HG02870 (cell line): ENCODE measurements at regions not wholly inside any gene's neighbourhood (a gene's known extent, or its start where the extent isn't known, plus 50 kb on each side); places are given as distances from the start of the nearest gene placed in this dataset.

ENCODE experiments used
- ATAC-seq: cut with Tn5 transposase; IDR thresholded peaks from one replicate; pipeline ENCODE4 v1.9.1; 2021; ENCODE audit warnings: mild to moderate bottlenecking, moderate library complexity; ENCODE audit not compliant: unreplicated experiment

DNA sequence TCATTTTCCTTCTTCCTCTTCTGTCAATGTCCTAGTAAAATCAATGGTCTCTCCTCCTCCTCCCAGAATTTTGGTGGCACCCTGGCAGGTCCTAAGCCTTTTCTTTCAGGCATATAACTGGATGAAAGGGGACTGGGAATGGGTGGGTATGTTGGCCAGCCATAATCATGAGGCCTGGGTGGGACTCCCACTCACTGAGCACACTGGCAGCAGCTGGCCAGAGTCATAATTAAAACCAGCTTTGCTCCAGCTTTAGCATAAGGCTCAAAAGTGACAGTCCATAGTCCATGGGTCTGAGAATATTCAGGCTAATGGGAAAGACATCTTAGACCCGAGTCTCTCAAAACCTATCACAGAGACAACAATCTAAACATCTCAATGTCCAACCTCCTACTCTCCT is 190.0 kb upstream of the BTBD3 start:
- no peak for ATAC-seq

DNA sequence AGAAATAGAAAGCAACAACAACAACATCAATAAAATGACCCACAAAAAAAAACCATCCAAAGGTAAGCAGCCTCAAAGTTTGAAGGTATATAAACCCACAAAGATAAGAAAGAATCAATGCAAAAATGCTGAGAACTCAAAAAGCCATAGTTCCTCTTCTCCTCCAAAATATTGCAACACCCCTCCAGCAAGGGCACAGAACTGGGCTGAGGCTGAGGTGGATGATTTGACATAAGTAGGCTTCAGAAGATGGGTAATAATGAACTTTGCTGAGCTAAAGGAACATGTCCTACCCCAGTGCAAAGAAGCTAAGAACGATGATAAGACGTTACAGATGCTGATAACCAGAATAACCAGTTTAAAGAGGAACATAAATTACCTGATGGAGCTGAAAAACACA is 188.8 kb upstream of the BTBD3 start:
- no peak for ATAC-seq

GRCh38 chr20:11729806-11730205 is 187.9 kb upstream of the BTBD3 start:
- ATAC-seq, result no peak

GRCh38 chr20:11734431-11734830 is 183.3 kb upstream of the BTBD3 start:
- no peak for ATAC-seq

DNA sequence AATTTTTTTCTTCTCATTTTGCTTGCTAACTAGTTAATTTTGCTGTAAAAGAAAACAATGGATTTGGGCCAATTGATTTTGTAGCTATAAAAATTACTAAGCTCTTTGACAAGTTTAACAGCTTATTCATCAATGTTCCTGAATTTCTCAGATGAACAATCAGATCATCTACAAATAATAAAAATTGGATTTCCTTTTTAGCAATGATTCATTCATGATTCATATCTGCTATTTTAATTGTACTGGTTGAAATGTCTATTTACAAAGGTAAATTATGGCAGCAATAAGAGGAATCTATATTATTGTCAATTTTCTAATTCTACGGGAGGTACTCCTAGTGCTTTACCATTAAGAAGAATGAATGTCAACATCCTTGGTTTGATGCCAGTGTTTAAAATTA is 178.8 kb upstream of the BTBD3 start:
- ATAC-seq, result no peak

DNA sequence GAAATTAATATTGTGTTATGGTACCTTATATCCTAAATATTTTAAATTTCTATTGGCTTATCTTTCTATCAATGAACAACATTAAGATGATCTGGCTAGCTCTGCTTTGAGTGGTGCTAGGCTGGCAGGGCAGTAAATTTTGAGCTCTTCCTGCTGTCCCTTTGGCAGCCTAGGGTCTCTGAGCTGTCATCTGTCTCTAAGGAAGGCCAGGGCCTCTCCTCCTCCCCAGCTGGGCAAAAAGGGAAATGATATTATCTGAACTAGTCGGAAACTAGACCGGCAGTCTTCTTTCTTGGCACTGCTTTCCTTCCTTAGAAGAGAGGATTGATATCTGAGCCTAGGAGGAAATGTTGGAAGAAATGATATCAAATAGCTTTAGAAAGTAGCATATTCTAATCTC is 176.7 kb upstream of the BTBD3 start:
- no peak for ATAC-seq

GRCh38 chr20:11745145-11745544 is 172.5 kb upstream of the BTBD3 start:
- no peak for ATAC-seq

DNA sequence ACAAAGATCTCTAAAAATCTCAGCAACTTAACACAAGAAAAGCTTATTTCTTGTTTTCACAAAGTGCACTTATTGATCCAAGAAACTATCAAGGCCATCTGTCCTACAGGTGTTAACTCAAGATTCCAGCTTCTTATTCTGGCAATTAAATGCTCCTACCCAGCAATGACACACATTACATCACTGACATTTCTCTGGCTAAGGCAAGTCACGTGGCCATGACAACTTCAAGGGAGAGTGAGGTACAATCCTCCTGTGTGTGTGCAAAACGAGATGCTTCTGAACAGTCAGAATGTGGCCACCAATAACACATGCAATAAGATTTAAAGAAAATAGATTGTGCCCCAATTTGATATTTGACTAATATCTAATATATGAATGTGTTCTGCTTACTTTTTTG is 169.3 kb upstream of the BTBD3 start:
- no peak for ATAC-seq

DNA sequence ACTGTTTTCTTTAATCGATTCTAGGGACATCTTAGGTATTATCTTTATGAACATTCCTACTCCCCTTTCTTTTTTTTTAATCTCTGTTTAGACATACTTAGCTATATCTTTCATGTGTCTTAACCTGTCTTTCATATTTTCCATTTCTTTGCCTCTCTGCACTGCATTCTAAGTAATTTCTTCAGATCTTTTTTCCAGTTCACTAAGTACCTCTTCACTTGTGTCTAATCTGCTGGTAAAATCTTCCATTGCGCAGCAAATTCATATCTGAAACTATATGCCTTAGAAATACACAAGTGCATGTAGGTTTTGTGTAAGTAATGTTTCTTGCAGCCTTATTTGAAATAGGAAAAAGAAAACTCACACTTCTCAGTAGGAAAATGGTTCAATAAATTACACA is 165.4 kb upstream of the BTBD3 start:
- no peak for ATAC-seq

DNA sequence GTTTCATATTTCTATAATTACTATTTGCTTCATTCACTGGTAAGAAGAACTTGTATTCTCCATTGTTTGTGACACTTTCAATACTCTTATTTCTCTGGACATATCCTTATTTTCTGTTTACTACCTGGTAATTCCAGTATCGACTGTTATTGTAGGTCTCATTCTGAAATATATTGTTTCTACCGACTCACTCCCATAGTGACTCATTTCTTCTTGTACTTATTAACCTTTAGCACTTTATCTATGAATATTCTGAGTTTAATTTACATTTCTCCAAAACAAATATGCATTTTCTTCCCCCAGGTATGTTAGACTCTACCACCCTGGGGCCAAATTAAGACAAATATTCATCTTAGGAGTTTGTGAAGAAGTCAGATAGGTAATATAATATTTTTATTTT is 164.5 kb upstream of the BTBD3 start:
- ATAC-seq, result no peak

DNA sequence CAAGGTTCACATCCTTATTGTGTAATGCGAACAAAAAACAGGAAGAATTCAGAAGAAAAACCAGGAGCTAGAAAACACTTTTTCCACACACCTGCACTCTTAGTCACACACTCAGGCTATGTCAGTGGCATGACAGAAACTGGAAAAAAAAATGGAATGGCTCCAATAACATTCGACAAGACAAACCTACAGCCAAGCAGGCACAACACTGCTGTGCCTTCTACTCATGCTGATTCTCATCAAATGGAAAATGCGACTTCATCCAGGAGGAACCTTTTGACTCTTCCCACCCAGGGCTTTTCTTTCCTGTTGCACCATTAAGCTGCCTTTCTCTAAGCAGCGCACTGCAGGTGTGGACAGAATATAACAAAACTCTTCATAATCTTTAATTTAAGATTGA is 163.2 kb upstream of the BTBD3 start:
- no peak for ATAC-seq

- ATAC-seq, result no peak
These were observed 162.4 kb upstream of the BTBD3 start for GRCh38 chr20:11755071-11755841.

- no peak for ATAC-seq
These were observed 156.2 kb upstream of the BTBD3 start for GRCh38 chr20:11761497-11761896.

- no peak for ATAC-seq
These were observed 150.7 kb upstream of the BTBD3 start for GRCh38 chr20:11766961-11767360.

DNA sequence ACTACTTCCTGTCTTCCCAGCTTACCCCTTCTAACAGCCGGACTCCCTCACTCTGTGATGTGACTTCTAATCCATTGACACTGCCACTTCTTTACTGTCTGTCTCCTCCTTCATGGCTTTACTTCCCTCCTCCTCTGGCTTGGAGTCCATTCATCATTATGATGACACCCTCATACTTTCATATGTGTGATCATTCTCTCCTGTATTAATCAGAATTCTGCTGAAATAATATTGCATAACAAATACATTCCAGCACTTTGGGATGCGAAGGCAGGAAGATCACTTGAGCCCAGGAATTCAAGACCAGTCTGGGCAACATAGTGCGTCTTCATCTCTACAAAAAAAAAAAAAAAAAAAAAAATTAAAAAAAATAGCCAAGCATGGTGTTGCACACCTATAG is 147.9 kb upstream of the BTBD3 start:
- no peak for ATAC-seq

DNA sequence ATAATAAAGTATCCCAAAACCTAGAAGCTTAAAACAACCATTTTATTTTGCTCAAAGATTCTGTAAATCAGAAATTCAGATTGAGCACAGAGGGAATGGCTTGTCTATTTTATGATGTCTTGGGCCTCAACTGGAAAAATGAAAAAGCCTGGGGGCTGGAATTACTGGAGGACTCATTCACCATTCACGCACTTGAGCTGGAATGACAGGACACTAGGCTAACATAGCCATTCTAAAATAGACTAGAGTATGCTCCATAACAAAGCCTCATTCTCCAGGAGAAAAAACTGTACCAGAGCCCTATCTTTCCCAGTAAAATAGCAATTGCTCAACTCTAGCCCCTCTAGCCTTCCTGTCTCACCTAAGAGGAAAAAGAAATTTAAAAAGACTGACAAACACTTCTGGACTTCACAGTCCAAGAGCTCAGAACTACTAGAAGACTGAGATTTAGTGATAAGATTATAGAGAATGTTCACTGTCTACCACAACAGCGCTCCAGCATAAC is 145.4 kb upstream of the BTBD3 start:
- no peak for ATAC-seq

DNA sequence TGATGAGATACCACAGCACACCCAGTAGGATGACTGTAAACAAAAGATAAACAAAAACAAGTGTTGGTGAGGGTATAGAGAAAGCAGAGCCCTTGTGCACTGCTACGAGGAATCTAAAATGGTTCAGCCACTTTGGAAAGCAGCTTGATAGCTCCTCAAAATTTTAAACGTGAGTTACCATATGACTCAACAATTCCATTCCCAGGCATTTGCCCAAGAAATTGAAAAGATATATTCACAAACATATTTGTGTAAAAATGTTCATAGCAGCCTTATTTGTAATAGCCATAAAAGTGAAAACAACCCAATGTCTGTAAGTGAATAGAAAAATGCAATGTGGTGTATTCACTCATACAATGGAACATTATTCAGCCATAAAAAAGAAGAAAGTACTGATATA is 141.0 kb upstream of the BTBD3 start:
- no peak for ATAC-seq

- ATAC-seq, result no peak
These were observed 140.1 kb upstream of the BTBD3 start for GRCh38 chr20:11777387-11778205.

GRCh38 chr20:11778206-11778570 is 139.5 kb upstream of the BTBD3 start:
- no peak for ATAC-seq

DNA sequence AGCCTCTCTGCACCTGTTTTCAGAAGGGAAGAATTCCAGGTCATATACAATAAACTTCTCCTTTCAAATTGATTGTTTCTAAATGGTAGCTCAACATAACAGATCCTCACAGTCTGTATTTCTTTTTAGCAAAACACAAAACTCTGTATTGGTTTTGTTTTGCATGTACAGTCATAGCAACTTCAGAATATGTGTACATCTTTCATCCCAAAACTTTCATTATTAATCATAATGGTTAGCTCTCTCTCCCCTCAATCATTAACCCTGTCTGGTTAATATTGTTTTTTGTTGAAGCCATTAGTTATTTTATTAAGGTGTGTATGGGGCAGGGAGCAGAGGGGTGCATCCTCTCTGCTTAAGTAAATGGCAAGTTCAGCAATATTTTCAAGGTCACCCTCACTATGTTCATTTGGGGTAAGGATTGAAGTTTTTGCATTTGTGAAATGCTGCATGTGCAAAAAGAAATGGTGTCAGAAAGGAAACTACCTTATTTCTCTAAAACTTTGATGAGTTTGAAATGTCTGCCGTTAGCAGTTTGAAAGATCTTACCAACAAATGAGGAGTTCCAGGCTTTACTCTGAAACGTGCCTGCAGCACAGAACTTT is 136.8 kb upstream of the BTBD3 start:
- ATAC-seq, result no peak

DNA sequence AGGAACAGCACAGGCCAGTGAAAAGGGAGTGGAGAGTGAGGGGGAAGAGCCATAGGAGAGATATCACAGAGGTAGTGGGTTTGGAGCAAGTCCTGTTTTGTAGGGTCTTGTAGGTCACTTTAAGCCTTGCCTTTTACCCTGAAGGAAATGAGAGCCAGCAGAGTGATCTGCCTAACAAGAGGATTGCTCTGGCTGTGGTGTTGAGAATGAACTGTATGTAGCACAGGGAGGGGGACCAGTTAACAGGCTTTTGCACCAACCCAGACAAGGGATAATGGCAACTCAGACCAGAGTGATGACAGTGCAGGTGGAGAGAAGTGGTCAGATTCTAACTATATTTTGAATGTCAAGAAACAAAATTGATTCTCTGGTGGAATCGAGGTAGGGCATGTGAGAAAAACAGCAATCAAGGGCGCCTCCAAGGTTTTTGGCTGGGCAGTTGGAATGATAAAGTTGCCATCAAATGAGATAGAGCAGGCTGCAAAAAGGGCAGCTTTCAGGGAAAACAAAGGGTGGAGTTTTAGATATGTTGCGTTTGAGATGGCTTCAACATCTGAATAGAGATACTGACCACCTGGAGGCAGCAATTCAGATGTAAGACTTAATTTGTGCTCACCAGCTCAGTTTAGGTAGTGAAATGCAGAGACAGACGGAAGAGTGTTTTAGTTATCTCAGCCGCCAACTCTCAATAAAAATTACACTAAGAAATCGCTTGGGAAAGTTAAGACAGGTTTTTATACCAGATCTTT is 134.4 kb upstream of the BTBD3 start:
- ATAC-seq, result no peak
